Islet of Langerhans (tissue), 1 donor: ENCODE measurements at regions not wholly inside any gene's neighbourhood (a gene's known extent, or its start where the extent isn't known, plus 50 kb on each side); places are given as distances from the start of the nearest gene placed in this dataset.
"Not testable (repeated sequence)": the region's sequence is repeated elsewhere in the genome, so short reads cannot be mapped to it uniquely, and the experiment has no call there.

Source experiments
- FAIRE-seq: peaks from one replicate; lab custom pipeline; 2011; peaks lifted over from hg19 to GRCh38; lab: Jason Lieb, UNC

GRCh38 chr4:117135634-117136354, 50.4 kb upstream of the TRAM1L1 start:
- no peak for FAIRE-seq

GRCh38 chr4:117137145-117137544, 51.8 kb upstream of the TRAM1L1 start:
- no peak for FAIRE-seq

GRCh38 chr4:117138732-117139131, 53.4 kb upstream of the TRAM1L1 start:
- FAIRE-seq, result not testable (repeated sequence)

GRCh38 chr4:117154251-117154650, 68.9 kb upstream of the TRAM1L1 start:
- FAIRE-seq, result no peak

GRCh38 chr4:117156806-117157205, 71.4 kb upstream of the TRAM1L1 start:
- no peak for FAIRE-seq

GRCh38 chr4:117157360-117157759, 72.0 kb upstream of the TRAM1L1 start:
- FAIRE-seq, result no peak

GRCh38 chr4:117162976-117163375, 77.6 kb upstream of the TRAM1L1 start:
- FAIRE-seq, result no peak

GRCh38 chr4:117164338-117164737, 79.0 kb upstream of the TRAM1L1 start:
- no peak for FAIRE-seq

- FAIRE-seq, result not testable (repeated sequence)
These were observed 90.0 kb upstream of the TRAM1L1 start for GRCh38 chr4:117175369-117175768.

- no peak for FAIRE-seq
These were observed 117.9 kb upstream of the TRAM1L1 start for GRCh38 chr4:117203231-117203630.

GRCh38 chr4:117210551-117210950, 125.2 kb upstream of the TRAM1L1 start:
- no peak for FAIRE-seq

- FAIRE-seq, result no peak
These were observed 138.9 kb upstream of the TRAM1L1 start for GRCh38 chr4:117224256-117224655.

- FAIRE-seq, result no peak
These were observed 140.1 kb upstream of the TRAM1L1 start for GRCh38 chr4:117225471-117225870.

- FAIRE-seq, result no peak
These were observed 142.5 kb upstream of the TRAM1L1 start for GRCh38 chr4:117227925-117228324.

GRCh38 chr4:117239434-117239833, 154.1 kb upstream of the TRAM1L1 start:
- FAIRE-seq, result no peak

GRCh38 chr4:117249333-117249732, 164.0 kb upstream of the TRAM1L1 start:
- FAIRE-seq, result no peak

GRCh38 chr4:117264072-117264471, 178.7 kb upstream of the TRAM1L1 start:
- FAIRE-seq, result no peak

GRCh38 chr4:117267317-117267716, 181.9 kb upstream of the TRAM1L1 start:
- FAIRE-seq, result no peak

- no peak for FAIRE-seq
These were observed 199.4 kb upstream of the TRAM1L1 start for GRCh38 chr4:117284736-117285135.

GRCh38 chr4:117293784-117294183, 208.4 kb upstream of the TRAM1L1 start:
- no peak for FAIRE-seq

- FAIRE-seq, result no peak
These were observed 216.8 kb upstream of the TRAM1L1 start for GRCh38 chr4:117302226-117302625.

GRCh38 chr4:117311215-117311614, 225.8 kb upstream of the TRAM1L1 start:
- FAIRE-seq, result no peak

- FAIRE-seq, result no peak
These were observed 226.6 kb upstream of the TRAM1L1 start for GRCh38 chr4:117311989-117312388.

- FAIRE-seq, result no peak
These were observed 239.6 kb upstream of the TRAM1L1 start for GRCh38 chr4:117324851-117325491.
